ENCODE measurements at regions not wholly inside any gene's neighbourhood (a gene's known extent, or its start where the extent isn't known, plus 50 kb on each side); places are given as distances from the start of the nearest gene placed in this dataset.

- TF ChIP-seq CTCF (IDR thresholded peaks at IDR 0.05): no peak
- H3K4me3 ChIP-seq: no peak overlapping the region
- ATAC-seq (no peak), DNase-seq (no peak)
- no peaks in the 10 kb centered on the region for H3K9me3 ChIP-seq
- H3K36me3 ChIP-seq (ENCODE audit: low read depth): no peaks in the 10 kb centered on the region
- intact Hi-C loops (cut with DNase I, micrococcal nuclease): no loop called here
- no peaks in the 10 kb centered on the region for H3K4me1 ChIP-seq (ENCODE audit: low read depth)
Observed at GRCh38 chr4:167419468-167420140, 185.3 kb upstream of the SPOCK3 start.

GRCh38 chr4:167421201-167421600 is 186.9 kb upstream of the SPOCK3 start:
- no peak for TF ChIP-seq CTCF (IDR thresholded peaks at IDR 0.05)
- Histone ChIP-seq H3K4me3 (no peak overlapping the region), H3K36me3 (ENCODE audit: low read depth) (no peaks in the 10 kb centered on the region), H3K9me3 (no peaks in the 10 kb centered on the region), H3K4me1 (ENCODE audit: low read depth) (no peaks in the 10 kb centered on the region)
- ATAC-seq: no peak
- intact Hi-C loops (cut with DNase I, micrococcal nuclease): no loop called here
- DNase-seq: no peak

DNA sequence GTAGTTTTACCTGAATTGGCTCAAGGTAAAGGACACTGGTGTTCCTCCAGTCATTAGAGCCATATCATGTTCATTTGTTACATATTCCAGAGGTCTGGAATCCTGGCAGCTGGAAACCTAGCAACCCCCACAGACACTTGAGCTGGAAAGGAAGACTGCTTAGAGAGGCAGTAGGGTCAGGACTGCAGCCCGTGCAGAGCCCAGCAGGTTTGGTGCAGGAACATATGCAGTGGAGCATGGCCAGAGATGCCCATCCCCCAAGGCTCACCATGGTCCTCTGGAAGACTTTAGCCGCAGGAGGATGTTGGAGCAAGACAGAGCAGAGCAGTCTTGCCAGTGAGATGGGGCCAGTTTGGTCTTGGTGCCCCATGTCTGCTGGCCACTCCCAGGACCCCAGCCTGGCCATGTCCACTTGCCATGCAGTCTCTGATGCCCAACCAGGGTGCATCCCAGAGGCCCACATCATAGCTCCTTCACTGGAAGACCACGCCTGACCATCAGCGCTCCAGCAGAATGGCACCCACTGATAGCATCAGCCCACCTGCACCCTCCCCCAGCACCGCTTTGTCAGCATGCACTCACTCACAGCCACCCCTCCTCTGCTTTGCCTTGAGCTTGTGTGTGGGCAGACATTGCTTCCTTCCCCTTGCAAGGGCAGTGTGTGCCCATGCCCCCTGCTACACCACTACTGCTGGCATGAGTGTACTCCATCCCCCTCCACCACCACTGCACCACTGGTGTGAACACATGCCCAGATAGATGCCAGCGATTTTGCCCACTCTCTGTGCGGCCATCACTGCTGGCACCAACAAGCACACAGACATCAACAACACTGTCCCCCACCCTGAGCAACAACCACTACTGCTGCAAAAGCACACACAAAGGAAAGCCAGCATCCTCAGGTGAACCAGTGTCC is 190.3 kb upstream of the SPOCK3 start:
- intact Hi-C loops (cut with DNase I, micrococcal nuclease): no loop called here
- no peak for TF ChIP-seq CTCF (IDR thresholded peaks at IDR 0.05)
- no peak for DNase-seq
- H3K4me1 ChIP-seq (ENCODE audit: low read depth): no peaks in the 10 kb centered on the region
- no peak for ATAC-seq
- no peaks in the 10 kb centered on the region for H3K9me3 ChIP-seq
- no peaks in the 10 kb centered on the region for H3K36me3 ChIP-seq (ENCODE audit: low read depth)
- H3K4me3 ChIP-seq: no peak overlapping the region

DNA sequence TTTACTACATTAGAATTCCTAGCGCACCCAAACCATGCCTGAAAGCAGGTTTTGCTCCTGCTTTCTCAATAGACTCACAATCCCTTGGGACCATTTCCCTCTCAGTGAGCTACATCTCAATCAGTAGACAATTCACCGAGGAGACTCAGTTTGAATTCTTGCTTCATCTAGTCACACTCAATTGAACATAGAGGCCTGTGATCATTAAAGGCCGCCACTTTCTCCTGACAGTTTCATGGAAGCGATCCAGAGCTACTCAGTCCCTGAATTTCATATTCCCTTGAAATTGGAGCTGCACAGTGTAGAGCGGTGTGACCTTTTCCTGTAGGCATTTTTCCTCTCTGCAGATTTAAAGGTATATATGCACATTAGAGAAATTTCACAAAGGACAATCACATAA is 193.9 kb upstream of the SPOCK3 start:
- ATAC-seq (no peak), DNase-seq (no peak)
- no peak for TF ChIP-seq CTCF (IDR thresholded peaks at IDR 0.05)
- intact Hi-C loops (cut with DNase I, micrococcal nuclease): no loop called here
- Histone ChIP-seq H3K9me3 (no peaks in the 10 kb centered on the region), H3K4me1 (ENCODE audit: low read depth) (no peaks in the 10 kb centered on the region), H3K36me3 (ENCODE audit: low read depth) (no peaks in the 10 kb centered on the region), H3K4me3 (no peak overlapping the region)

- H3K36me3 ChIP-seq (ENCODE audit: low read depth): no peaks in the 10 kb centered on the region
- H3K4me3 ChIP-seq: no peak overlapping the region
- intact Hi-C loops (cut with DNase I, micrococcal nuclease): no loop called here
- DNase-seq (no peak), ATAC-seq (no peak)
- H3K4me1 ChIP-seq (ENCODE audit: low read depth): no peaks in the 10 kb centered on the region
- no peak for TF ChIP-seq CTCF (IDR thresholded peaks at IDR 0.05)
- H3K9me3 ChIP-seq: no peaks in the 10 kb centered on the region
Observed at GRCh38 chr4:167431371-167431770, 197.1 kb upstream of the SPOCK3 start.

Measured in mucosa of descending colon (tissue), 3 donors.